ENCODE measurements at regions not wholly inside any gene's neighbourhood (a gene's known extent, or its start where the extent isn't known, plus 50 kb on each side); places are given as distances from the start of the nearest gene placed in this dataset.

- TF ChIP-seq CTCF (IDR thresholded peaks at IDR 0.05) (no peak), POLR2A (IDR thresholded peaks at IDR 0.05) (no peak)
These were observed 350.4 kb downstream of the NR4A2 start for GRCh38 chr2:155982135-155982534.

Measured in Peyer's patch (tissue), 4 donors.